ENCODE measurements at regions not wholly inside any gene's neighbourhood (a gene's known extent, or its start where the extent isn't known, plus 50 kb on each side); places are given as distances from the start of the nearest gene placed in this dataset.

DNA sequence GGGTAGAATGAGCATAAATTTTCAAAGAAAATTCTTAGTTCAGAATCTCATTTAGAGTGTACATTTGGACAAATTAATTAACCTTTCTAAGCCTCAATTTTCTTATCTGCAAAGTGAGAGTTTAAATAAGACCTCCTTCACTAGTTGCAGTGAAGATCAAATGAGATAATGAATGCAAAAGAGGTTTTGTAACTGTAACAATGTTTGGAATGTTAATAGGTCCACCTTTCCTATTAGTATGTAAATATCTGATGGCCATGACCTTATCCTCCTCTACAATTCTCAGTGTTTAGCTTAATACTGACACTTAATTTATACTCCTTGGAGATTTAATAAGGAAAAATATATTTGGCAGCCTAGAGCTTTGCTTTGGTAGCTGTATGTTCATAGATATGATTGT is 138.8 kb downstream of the GABRG1 start:
- DNase-seq = no peak

DNA sequence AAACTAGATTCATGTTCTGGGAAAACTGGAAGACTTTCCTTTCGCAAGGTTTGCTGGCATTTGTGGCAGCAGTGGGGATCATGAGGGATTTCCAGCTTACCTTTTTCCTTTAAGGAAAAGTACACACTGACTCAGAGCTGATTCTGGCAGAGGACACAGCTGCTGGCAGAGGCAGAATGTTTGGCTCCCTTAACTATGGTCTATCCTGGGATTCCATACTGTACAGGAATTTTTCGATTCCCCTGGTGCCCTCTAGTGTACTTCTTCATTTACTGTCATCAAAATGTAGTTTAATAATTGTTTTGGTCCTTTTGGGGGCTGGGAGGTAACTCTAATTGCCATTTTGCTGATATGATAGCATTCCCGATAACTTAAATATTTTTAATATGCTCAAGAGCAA is 152.7 kb downstream of the GABRG1 start:
- DNase-seq = no peak

DNA sequence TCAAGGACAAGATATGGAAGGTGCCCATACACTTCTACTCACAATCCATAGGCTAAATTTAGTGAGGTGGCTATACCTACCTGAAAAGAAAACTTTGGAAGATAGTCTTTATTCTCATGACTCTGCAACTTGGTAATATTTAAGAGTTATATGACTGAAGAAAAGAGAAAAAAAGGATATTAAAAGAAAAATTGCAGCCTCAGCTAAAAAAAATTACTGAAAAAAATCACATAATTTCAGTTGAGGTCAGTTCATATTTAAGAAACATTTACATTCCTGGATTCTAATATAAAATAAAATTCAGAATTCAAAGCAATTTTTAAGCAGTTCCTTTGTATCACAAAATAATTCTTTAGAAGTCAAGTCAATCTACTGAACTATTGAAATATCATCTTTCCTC is 166.5 kb downstream of the GABRG1 start:
- no peak for DNase-seq

DNA sequence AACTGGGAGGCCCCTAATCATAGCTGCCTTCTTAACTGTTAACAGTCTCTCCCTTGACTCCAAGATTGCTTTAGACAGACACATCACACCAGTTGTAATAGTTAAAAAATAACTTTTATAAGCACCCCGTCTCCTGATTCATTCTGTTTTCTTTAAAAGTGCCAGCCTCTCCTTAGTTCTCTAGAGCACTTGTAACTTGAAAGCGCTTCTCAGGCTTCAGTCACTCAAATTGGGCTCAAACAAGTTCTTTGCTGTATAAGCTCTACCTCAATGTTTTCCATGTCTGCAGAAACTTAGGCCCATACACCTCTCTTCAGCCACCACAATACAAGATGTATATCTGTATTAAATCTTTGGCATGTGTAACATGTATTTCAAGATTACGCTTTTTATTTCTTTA is 169.6 kb downstream of the GABRG1 start:
- DNase-seq = no peak

DNA sequence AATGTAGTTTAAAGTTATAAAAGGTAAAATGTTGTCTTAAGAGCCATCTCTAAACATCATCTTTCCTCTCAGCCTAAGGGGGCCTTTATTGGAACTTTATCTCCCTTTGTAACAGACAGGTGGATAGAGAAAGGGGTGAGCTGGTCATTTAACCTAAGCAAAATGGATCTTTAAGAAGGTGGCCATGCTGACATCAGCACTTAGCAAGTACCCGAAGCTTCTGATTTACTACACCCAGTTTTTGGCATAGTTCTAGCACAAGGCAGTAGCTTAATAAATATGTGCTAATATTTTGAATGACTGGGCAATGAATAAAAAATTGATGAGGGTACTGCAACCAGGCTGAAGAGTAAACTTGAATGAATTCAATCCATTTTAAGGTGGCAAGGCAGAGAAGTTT is 172.7 kb downstream of the GABRG1 start:
- DNase-seq = no peak

DNA sequence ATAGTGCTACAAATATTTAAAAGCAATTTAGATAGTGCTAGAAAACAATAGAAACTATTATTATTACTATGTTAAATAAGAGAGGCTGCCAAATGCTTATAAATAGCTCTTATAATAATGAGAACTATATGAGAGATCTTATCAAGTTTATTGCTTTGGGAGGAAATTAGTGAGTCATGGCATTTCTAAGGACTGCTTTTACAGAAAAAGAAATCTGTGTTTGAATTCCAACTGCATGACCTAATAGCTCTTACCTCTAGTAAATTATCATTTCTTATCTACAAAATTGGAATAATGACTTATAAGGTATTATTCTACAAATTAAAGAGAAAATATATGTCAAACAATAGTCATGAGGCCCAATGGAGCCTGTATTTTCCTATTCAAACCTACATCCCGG is 177.2 kb downstream of the GABRG1 start:
- DNase-seq = no peak

DNA sequence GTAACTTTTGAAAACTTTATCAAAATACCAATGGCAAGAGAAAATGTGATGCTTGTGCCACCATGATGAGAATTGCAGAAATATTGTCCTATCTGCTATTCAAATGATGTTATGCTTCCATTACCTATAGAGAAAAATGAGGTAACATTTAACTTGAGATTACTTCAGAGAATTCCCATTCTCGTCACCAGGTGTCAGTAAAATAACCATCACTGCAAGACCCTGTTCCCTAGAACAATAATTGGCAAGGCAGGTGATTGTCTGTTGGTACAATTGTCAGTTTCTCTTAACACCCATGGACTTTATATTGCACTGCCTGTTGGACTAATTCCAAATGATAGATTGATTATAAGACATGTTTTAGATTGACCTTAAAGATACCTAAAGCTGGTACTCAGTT is 179.9 kb downstream of the GABRG1 start:
- DNase-seq = peak in 1 of 2 experiments; percentile 19

DNA sequence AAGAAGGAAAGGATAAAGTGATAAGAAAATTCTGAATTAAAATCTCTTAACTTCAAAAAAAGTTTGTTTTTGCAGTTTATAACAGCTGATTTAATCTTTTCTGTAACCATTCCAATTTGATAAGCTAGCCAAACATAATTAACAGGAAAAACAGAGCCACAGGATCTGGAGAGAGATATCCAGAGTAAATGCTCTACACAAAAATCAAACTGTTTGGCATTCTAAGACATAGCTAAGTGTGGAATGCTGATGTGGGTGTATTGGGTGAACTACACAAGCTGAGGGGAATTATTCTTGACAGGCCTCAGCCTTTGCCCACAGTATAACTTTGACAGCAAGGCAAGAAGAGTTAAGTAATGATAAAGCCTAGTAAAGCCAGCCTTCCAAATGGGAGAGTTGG is 184.8 kb downstream of the GABRG1 start:
- no peak for DNase-seq

DNA sequence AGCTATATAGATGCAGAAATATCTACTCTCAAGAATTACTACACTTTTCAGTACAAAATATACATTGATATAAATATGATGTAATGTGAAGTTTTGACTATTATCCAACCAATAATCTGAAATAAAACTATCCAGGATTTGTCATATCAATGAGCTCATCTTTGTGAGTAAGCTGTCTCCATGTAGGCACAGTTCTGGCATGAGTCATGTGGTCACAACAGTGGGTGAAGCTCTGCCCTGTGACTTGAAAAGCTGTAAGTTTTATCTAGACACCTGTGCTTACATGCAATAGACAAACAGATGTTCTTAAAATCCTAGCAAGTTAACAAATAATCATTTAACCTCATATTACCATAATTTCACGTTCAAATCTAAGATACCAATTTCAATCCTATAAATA is 192.7 kb downstream of the GABRG1 start:
- DNase-seq = no peak

DNA sequence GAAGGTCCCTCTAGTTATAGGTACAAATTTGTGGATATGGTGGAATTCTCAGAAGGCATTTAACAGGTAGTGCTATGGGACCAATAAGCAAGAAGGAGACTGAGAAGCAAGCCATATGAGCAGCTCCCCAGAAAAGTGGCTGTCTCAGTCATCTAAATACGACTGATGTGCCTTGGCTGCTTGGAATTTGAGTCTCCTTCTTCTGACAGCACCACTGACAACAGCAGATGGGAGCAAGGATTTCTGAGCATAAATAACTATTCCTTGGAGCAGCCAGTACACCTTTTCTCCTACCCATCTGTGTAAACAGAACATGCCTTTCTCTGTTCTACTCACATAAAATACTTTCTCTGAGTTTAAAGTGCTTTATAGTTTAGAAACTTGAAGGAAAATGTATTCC is 196.2 kb downstream of the GABRG1 start:
- DNase-seq = no peak

DNA sequence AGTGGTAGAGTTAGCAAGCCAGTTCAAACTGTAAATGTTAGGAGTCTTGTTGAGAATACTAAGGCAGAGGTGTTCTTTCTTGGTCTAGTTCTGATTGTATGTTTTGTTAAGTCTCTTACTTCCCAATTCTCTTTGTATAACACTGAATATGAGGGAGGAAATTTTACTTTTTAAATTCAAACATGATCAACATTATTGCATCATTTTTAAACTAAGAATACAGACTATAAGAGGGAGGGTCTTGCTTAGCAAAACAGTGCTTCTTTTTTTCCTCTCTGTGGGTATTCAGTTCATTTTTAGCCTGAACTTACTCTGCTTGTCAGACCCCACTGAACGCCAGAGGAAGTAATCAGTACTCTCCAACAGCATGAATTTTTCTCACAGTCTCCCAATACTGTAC is 198.0 kb downstream of the GABRG1 start:
- DNase-seq = no peak

DNA sequence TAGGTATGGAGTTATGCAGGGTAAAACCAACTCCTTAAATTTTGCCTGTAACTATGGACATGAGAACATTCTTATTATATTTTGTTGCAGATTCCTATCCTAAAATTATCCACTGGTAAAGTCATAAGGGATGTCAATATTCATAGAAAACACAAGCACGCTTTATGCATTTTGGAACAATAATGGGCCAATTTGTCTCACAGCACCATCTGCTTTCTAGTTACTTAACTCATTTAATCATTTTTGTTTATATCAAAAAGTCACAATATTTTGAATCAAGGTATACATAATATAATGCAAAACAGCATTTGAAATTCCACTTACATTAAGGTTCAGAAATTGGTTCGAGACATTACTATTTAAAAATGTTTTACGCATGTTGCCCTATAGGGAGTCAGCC is 203.0 kb downstream of the GABRG1 start:
- no peak for DNase-seq

DNA sequence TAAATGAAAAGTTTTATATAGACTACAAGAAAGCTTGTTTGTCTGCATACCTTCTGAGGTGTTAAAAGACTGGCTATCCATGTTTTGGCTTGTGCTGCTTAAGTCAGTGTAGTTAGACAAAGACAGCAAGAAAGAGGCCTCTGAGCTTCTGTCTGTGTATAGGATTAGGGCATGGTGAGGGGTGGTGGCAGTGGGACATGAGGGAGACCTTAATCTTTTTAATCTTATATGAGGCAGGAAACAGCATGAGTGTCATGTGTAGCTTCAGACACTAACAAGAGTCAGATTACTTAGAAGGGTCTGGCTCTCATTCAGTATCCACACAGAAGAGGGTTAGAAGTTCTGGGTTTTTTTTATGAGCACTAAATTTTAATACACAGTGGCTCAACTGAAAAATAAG is 213.3 kb downstream of the GABRG1 start:
- no peak for DNase-seq

DNA sequence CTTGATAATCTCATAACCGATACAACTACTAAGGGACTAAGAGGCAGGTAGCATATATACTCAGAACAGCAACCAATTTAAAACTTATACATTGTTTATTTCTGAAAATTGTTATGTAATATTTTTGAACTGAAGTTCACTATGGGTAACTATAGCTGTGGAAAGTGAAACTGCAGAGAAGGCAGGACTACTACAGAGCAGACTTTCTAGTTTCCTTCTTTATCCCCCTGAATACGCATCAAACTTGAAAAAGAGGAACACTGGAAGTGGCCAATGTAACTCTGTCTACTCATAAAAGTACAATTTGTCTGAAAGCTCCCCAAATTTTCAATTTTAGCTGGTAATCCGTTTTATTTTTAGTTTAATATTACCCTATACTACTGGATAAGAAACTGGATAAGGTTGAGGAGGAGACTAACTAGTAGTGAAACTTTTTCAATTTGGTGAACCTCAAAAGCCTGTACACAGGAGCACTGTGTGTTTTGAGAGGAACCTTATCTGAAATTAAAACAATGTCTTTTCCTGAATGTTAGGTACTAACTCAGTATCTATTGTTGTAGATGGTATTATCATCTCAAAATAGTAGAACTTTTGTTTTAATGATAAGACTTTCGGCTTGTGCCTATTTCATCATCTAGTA is 225.8 kb downstream of the GABRG1 start:
- no peak for DNase-seq

DNA sequence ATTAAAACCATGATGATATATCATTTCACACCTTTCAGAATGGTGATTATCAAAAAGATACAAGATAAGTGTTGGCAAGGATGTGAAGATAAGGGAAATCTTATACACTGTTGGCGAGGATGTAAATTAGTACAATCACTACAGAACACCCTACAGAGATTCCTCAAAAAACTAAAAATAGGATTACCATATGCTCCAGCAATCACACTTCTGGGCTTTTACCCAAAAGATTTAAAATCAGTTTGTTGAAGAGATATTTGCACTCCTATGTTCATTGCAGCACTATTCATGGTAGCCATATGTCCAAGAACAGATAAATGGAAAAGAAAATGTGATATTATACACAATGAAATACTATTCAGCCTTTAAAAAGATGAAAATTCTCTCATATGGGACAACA is 240.4 kb downstream of the GABRG1 start:
- DNase-seq = no peak

DNA sequence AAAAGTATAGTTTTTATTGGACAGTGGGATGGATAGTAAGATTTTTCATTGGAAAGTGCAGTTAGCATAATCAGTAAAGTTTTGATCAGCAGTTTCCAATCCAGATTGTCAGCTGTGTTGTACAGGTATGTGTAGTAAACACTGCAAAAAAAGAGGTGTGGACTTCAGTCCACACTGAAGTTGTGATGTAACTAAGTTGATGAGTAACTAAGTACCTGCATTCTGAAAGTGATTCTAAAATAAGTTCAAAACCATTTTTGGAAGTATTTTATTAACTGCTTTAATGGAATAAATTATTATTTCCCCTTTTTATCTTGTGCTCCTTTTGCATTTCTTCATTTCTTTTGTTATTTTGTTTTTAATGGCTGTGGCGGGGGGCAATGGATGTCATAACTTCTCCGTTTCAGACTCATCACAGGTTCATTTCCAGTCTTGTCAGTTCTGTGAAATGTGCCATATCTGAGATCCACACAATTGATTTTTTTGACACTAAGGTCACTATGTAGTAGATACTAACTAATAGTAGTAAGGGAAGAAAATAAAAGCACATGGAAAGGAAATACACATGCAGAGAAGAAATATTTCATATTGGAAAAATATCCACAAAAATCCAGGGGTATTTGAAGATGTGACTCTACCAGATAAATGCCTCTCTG is 247.5 kb downstream of the GABRG1 start:
- DNase-seq = no peak

DNA sequence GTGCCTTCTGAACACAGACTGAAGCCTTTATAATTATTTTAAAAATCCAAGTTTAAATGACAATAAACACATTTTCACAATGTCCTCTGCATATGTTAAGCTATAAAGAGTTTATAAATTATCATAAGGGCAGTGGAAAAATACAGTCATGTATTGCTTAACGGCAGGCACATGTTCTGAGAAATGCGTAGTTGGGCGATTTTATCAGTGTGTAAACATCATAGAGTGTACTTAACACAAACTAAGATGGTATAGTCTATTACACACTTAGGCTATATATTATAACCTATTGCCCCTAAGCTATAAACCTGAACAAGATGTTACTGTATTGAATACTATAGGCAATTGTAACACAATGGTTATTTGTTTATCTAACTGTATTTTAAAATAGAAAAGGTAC is 254.7 kb downstream of the GABRG1 start:
- no peak for DNase-seq

DNA sequence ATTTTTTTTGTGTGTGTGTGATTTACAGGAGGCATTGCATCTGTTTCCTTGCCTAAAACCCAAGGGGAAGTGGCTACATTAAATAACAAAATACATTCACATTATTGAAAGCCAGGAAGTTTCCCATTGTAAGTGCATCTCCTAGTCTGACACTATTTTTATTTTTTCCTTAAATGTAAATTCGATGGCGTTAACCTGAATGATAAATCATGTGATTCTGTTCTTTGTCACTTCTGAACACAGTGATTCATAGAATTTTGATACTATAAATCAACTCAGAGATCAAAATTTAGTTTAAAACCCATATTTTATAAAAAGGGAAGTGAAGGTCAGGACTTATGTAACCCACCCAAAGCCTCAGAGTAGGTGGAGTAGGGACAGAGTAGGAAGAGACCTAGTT is 258.1 kb downstream of the GABRG1 start:
- no peak for DNase-seq

DNA sequence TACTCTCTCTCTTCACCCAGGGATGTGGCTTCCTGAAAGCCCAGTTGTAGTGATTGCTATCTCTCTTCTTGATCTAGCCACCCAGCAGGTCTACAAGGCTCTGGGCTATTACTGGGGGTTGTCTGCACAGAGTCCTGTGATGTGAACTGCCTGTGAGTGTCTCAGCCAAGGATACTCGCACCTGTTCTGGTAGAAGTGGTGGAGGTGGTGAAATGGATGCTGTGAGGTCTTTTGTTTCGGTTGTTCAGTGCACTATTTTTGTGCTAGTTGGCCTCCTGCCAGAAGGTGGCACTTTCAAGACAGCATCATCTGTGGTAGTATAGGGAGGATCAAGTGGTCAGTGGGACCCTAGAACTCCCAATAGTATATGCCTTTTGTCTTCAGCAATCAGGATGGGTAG is 268.0 kb downstream of the GABRG1 start:
- DNase-seq = no peak

DNA sequence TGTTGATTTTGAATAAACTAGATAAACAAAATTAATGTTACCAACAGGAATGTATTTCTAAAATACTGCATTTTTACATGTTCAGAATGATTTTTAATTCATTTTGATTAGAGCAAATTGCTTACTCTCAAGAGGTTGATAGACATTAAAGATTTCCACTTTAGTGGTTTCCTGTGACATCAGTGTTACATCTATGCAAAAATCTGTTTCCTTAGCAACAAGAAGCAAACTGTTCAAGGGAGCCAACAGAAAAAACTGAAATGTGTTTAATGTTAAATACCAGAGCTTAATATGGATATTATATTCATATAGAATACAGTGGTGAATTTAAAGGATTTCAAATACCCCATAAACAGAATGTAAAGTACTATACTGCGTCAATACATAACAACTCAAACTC is 277.8 kb downstream of the GABRG1 start:
- no peak for DNase-seq

DNA sequence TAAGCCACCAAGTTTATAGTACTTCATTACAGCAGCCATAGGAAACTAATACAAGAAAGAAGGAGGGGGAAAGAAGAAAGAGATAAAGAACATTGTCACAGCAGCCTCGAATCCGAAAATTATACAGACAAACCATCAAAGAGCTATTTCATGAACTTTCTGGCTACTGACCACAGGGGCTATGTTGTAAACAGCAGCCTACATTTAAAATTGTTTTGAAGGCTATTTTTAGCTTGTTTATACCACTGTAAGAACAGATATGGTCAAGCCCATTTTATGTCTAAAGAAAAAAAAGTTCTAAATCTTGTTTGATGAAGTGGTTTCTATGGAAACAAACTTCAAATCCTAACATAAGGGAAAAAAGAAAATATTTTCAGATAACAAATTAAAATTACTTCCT is 282.1 kb downstream of the GABRG1 start:
- DNase-seq = no peak

DNA sequence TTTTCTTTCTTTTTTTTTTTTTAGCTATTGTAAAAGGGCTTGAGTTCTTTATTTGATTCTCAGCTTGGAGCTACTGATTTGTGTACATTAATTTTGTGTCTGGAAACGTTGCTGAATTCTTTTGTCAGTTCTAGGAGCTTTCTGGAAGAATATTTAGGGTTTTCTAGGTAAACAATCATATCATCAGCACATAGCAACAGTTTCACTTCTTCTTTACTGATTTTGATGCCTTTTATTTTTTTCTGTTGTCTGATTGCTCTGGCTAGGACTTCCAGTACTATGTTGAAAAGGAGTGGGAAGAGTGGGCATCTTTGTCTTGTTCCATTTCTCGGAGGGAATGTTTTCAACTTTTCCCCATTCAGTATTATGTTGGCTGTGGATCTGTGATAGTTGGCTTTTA is 292.2 kb downstream of the GABRG1 start:
- DNase-seq = no peak

DNA sequence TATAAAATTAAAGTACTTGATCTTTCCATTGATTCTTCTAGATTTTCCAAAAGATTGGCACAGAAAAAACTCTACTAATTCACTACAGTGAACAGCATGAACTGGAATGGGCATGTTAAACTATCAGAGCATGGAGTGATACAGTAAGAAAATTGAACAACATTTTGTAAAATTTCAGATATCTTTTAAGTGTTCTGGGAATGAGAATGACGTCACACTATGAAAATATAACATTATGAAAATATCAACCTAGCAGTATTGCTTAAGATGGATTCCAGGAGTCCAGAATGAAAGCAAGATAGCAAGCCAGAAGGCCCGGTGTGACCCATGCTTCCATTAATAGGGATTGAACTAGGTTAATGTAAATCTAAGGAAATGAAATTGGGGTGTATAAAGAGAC is 319.9 kb downstream of the GABRG1 start:
- DNase-seq = no peak

DNA sequence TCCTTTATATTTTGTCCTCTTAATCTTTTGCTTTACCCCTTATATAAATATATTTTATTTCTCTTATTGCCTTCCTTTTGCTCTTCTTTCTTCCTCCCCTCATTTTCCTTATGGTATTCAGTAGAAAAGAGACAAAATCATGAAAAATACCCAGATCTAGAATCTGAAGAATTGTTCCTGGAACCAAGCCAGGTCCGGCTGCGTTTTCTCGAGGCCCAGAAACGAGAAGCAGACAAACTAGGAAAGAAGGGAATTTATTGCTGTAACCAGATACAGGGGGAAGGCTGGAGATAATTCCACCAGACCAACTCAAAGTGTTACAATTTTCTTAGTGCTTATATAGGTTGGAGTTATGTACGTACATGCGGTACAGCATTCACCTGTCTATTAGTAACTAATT is 328.7 kb downstream of the GABRG1 start:
- no peak for DNase-seq

DNA sequence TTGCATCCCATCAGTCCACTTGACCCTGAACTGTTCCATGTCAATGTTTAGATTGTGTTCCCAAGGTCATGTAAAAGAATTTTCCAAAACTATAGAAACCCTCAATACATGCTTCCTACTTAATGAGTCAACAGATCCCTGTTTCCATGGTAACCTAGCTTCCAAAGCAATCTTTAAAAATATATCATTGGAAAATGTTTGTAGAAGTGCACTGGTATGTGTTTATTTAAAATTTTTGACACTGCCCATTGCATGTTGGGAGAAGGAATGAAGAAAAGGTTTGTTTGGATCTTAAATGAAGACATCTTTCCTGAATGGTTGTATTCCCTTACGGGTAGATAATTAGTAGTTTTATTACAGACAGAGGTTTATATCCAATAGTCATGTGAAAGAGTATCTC is 345.3 kb downstream of the GABRG1 start:
- DNase-seq = no peak

Data from NCI-H2081 (cell line).